Left lobe of liver (tissue), 2 donors: ENCODE measurements at regions not wholly inside any gene's neighbourhood (a gene's known extent, or its start where the extent isn't known, plus 50 kb on each side); places are given as distances from the start of the nearest gene placed in this dataset.

Source experiments
- ATAC-seq: fragments of 200-7000 bp; cut with Tn5 transposase; one replicate; pipeline ENCODE4 v1.9.1; 2020; ENCODE audit warnings: mild to moderate bottlenecking, moderate library complexity
- DNase-seq: peaks from one replicate; pipeline ENCODE4 v3.0.0-alpha.2; 2020; ENCODE audit warnings: low spot score
- donor health status: DM: no; HTN: no; CAD: no; lungs with moderate emphysema.
- donor health status: DM: no; HTN: yes; CAD: no.

- ATAC-seq (peak; percentile 97), DNase-seq (peak; percentile 91)
Measured at GRCh38 chr5:8457187-8458037, 588.5 kb downstream of the MTRR start.

- ATAC-seq (peak; percentile 42), DNase-seq (no peak)
Measured at GRCh38 chr5:8458038-8458383, 589.1 kb downstream of the MTRR start.

GRCh38 chr5:8461543-8461942 lies 592.6 kb downstream of the MTRR start:
- no peak for DNase-seq
- no peak for ATAC-seq

- no peak for DNase-seq
- ATAC-seq: no peak
Measured at GRCh38 chr5:8462565-8462964, 593.6 kb downstream of the MTRR start.

- DNase-seq: no peak
- ATAC-seq: no peak
Measured at GRCh38 chr5:8470489-8470888, 601.5 kb downstream of the MTRR start.

GRCh38 chr5:8471581-8471980 lies 602.6 kb downstream of the MTRR start:
- ATAC-seq (no peak), DNase-seq (no peak)

- DNase-seq (no peak), ATAC-seq (no peak)
Measured at GRCh38 chr5:8473016-8473415, 604.1 kb downstream of the MTRR start.

- ATAC-seq: no peak
- no peak for DNase-seq
Measured at GRCh38 chr5:8473827-8474568, 605.0 kb downstream of the MTRR start.

- DNase-seq (no peak), ATAC-seq (no peak)
Measured at GRCh38 chr5:8474569-8474930, 605.6 kb downstream of the MTRR start.

- DNase-seq (no peak), ATAC-seq (no peak)
Measured at GRCh38 chr5:8478326-8478725, 609.4 kb downstream of the MTRR start.

GRCh38 chr5:8481007-8481406 lies 612.1 kb downstream of the MTRR start:
- DNase-seq (no peak), ATAC-seq (no peak)

- ATAC-seq: no peak
- no peak for DNase-seq
Measured at GRCh38 chr5:8491254-8491653, 622.3 kb downstream of the MTRR start.

GRCh38 chr5:8493176-8493575 lies 624.2 kb downstream of the MTRR start:
- DNase-seq (no peak), ATAC-seq (no peak)

- ATAC-seq: no peak
- no peak for DNase-seq
Measured at GRCh38 chr5:8500426-8500825, 631.5 kb downstream of the MTRR start.

GRCh38 chr5:8505196-8505595 lies 636.2 kb downstream of the MTRR start:
- no peak for DNase-seq
- no peak for ATAC-seq

GRCh38 chr5:8508231-8508630 lies 639.3 kb downstream of the MTRR start:
- no peak for DNase-seq
- ATAC-seq: no peak

- ATAC-seq (no peak), DNase-seq (no peak)
Measured at GRCh38 chr5:8516356-8516755, 647.4 kb downstream of the MTRR start.

- ATAC-seq: no peak
- no peak for DNase-seq
Measured at GRCh38 chr5:8517456-8517855, 648.5 kb downstream of the MTRR start.

GRCh38 chr5:8520917-8521316 lies 652.0 kb downstream of the MTRR start:
- ATAC-seq (no peak), DNase-seq (no peak)

- no peak for DNase-seq
- no peak for ATAC-seq
Measured at GRCh38 chr5:8521991-8522390, 653.0 kb downstream of the MTRR start.

GRCh38 chr5:8522646-8523045 lies 653.7 kb downstream of the MTRR start:
- no peak for ATAC-seq
- no peak for DNase-seq

- DNase-seq (no peak), ATAC-seq (no peak)
Measured at GRCh38 chr5:8523501-8523900, 654.6 kb downstream of the MTRR start.

- no peak for ATAC-seq
- DNase-seq: no peak
Measured at GRCh38 chr5:8525819-8526218, 656.9 kb downstream of the MTRR start.
